ENCODE measurements at regions not wholly inside any gene's neighbourhood (a gene's known extent, or its start where the extent isn't known, plus 50 kb on each side); places are given as distances from the start of the nearest gene placed in this dataset.

- H3K36me3 Mint-ChIP-seq (ENCODE audit: insufficient read depth in 2 of 2) = no peaks in the 10 kb centered on the region
- no peaks in the 10 kb centered on the region for H3K27me3 Mint-ChIP-seq (ENCODE audit: low read depth)
- H3K4me3 Mint-ChIP-seq = no peak overlapping the region
- no peak for ATAC-seq (replicated peaks in 1 of 2)
- H3K4me1 Mint-ChIP-seq (ENCODE audit: low read depth) = no peaks in the 10 kb centered on the region
- no peak for DNase-seq
- H3K27ac Mint-ChIP-seq = no peak overlapping the region
- H3K9me3 Mint-ChIP-seq = no peaks in the 10 kb centered on the region
These were observed 216.7 kb upstream of the MPHOSPH6 start for GRCh38 chr16:82386761-82387160.

DNA sequence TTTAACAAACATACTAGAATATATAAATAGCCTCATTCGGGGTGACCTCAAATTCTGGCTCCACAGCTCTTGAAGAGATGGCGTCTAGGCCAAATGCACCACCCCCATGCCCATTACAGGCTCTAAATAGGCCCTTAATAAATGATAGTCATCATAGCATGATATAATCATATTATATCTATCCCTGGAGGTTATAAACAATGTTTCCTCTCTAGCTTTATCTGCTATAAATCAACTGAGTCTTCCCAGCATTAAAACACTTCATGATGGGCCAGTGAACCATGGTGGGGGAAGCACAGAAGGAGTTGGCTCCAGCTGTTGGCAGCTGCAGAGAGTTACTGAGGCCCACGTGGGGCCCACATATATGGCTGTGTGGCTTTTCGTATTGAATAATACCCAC is 214.9 kb upstream of the MPHOSPH6 start:
- Mint-ChIP-seq H3K4me1 (ENCODE audit: low read depth) (no peaks in the 10 kb centered on the region), H3K27ac (no peak overlapping the region), H3K27me3 (ENCODE audit: low read depth) (no peaks in the 10 kb centered on the region), H3K36me3 (ENCODE audit: insufficient read depth in 2 of 2) (no peaks in the 10 kb centered on the region), H3K4me3 (no peak overlapping the region), H3K9me3 (peaks cover 0 to 2% of the 10 kb centered on the region in 2 donors)
- DNase-seq (no peak), ATAC-seq (replicated peaks in 1 of 2) (no peak)

DNA sequence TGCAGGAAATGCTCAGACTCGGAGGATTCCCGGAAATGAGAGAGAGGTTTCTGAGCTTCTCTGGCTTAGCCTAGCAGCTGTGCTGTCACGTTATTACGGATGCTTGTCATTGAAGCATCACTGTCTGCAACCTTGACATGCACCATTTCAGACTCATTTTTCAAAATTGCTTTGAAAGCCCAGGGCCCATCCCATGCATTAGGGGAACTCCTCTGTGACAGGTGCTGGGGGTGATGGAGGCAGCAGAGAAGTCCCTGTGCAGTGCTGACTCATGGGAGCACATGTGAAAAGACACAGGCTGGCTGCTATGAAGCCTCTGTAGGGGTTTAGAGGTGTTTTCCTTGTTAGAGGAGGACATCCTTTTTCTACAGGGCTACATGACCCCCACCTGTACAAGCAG is 214.0 kb upstream of the MPHOSPH6 start:
- H3K27ac Mint-ChIP-seq = no peak overlapping the region
- ATAC-seq (replicated peaks in 1 of 2) = peak in 1 of 2 donors; percentile 35
- H3K4me3 Mint-ChIP-seq = no peak overlapping the region
- no peaks in the 10 kb centered on the region for H3K27me3 Mint-ChIP-seq (ENCODE audit: low read depth)
- peaks cover 0 to 2% of the 10 kb centered on the region in 2 donors for H3K9me3 Mint-ChIP-seq
- no peak for DNase-seq
- no peaks in the 10 kb centered on the region for H3K4me1 Mint-ChIP-seq (ENCODE audit: low read depth)
- no peaks in the 10 kb centered on the region for H3K36me3 Mint-ChIP-seq (ENCODE audit: insufficient read depth in 2 of 2)

- Mint-ChIP-seq H3K4me3 (no peak overlapping the region), H3K4me1 (ENCODE audit: low read depth) (no peaks in the 10 kb centered on the region), H3K9me3 (peaks cover 0 to 2% of the 10 kb centered on the region in 2 donors), H3K36me3 (ENCODE audit: insufficient read depth in 2 of 2) (no peaks in the 10 kb centered on the region), H3K27ac (no peak overlapping the region), H3K27me3 (ENCODE audit: low read depth) (no peaks in the 10 kb centered on the region)
- ATAC-seq (replicated peaks in 1 of 2) (no peak), DNase-seq (no peak)
These were observed 212.5 kb upstream of the MPHOSPH6 start for GRCh38 chr16:82382521-82382920.

DNA sequence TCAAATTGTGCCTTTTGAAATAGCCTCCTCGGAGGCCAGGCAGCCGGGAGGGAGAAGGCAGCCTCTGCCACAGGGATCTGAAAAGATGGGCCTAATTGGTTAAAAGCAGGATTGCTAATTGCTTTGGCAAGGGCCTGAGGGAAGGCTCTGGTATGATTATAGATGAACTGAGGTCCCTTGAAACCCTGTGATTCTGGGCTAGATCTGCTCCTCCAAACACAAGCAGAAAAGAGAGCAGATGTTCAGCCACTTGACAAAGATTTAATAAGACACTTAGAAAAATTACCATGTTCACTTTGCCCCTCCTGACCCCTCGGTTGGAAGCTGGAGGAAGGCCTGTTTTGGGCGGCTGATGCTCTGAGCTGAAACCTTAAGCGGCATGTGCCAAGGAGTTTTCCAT is 209.5 kb upstream of the MPHOSPH6 start:
- ATAC-seq (replicated peaks in 1 of 2) = no peak
- no peak overlapping the region for H3K27ac Mint-ChIP-seq
- DNase-seq = no peak
- no peaks in the 10 kb centered on the region for H3K36me3 Mint-ChIP-seq (ENCODE audit: insufficient read depth in 2 of 2)
- H3K9me3 Mint-ChIP-seq = peaks cover 0 to 2% of the 10 kb centered on the region in 2 donors
- no peaks in the 10 kb centered on the region for H3K27me3 Mint-ChIP-seq (ENCODE audit: low read depth)
- H3K4me1 Mint-ChIP-seq (ENCODE audit: low read depth) = no peaks in the 10 kb centered on the region
- no peak overlapping the region for H3K4me3 Mint-ChIP-seq

GRCh38 chr16:82373976-82374375 is 204.0 kb upstream of the MPHOSPH6 start:
- ATAC-seq (replicated peaks in 1 of 2) (no peak), DNase-seq (no peak)
- Mint-ChIP-seq H3K9me3 (peaks cover 0 to 2% of the 10 kb centered on the region in 2 donors), H3K36me3 (ENCODE audit: insufficient read depth in 2 of 2) (no peaks in the 10 kb centered on the region), H3K27ac (no peak overlapping the region), H3K4me1 (ENCODE audit: low read depth) (no peaks in the 10 kb centered on the region), H3K4me3 (no peak overlapping the region), H3K27me3 (ENCODE audit: low read depth) (no peaks in the 10 kb centered on the region)

DNA sequence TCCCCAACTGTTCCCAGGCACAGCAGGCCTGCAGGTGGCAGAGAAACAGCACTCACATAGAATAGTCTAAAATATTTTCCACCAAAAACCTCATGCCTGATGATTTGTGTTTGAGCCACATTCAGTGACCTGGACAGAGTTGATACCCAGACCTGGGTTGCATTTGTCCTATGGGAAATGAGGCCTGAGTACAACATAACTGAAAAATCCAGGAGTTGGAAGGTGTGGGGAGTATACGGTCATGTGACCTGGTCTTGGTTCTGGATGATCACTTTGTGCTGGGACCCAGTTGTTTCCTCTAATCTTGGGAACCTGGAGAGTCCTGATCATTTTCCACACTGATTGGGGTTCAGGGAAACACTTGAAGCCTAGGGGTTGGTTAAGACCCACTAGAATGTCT is 200.3 kb upstream of the MPHOSPH6 start:
- Mint-ChIP-seq H3K27ac (no peak overlapping the region), H3K9me3 (peaks cover 0 to 3% of the 10 kb centered on the region in 2 donors), H3K27me3 (ENCODE audit: low read depth) (no peaks in the 10 kb centered on the region), H3K4me3 (no peak overlapping the region), H3K4me1 (ENCODE audit: low read depth) (no peaks in the 10 kb centered on the region), H3K36me3 (ENCODE audit: insufficient read depth in 2 of 2) (no peaks in the 10 kb centered on the region)
- no peak for DNase-seq
- no peak for ATAC-seq (replicated peaks in 1 of 2)

GRCh38 chr16:82368041-82368440 is 198.0 kb upstream of the MPHOSPH6 start:
- no peak for DNase-seq
- Mint-ChIP-seq H3K4me3 (no peak overlapping the region), H3K27ac (no peak overlapping the region), H3K9me3 (peaks cover 0 to 3% of the 10 kb centered on the region in 2 donors), H3K27me3 (ENCODE audit: low read depth) (no peaks in the 10 kb centered on the region), H3K36me3 (ENCODE audit: insufficient read depth in 2 of 2) (no peaks in the 10 kb centered on the region), H3K4me1 (ENCODE audit: low read depth) (no peaks in the 10 kb centered on the region)
- no peak for ATAC-seq (replicated peaks in 1 of 2)

DNA sequence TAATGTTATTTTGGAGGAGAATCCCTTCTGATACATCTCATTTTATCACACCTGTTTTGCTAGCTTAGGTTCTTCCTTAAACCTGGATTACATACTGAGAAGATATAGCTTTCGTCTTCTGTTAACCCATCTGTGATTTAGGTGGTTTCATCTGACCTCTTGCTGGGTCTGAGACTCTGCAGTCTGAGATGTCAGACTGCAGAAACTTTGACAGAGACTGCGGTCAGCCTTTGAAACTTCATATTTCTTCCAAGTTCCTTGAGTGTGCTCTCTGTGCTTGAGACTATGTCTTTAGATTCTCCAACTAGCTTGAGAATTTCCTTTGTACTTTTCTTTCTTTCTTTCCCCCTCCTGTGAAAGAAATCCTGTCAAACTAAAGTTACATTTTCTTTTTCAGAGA is 196.4 kb upstream of the MPHOSPH6 start:
- no peaks in the 10 kb centered on the region for H3K36me3 Mint-ChIP-seq (ENCODE audit: insufficient read depth in 2 of 2)
- DNase-seq = no peak
- H3K9me3 Mint-ChIP-seq = peaks cover 0 to 3% of the 10 kb centered on the region in 2 donors
- H3K27ac Mint-ChIP-seq = no peak overlapping the region
- H3K4me1 Mint-ChIP-seq (ENCODE audit: low read depth) = no peaks in the 10 kb centered on the region
- no peak overlapping the region for H3K4me3 Mint-ChIP-seq
- no peak for ATAC-seq (replicated peaks in 1 of 2)
- no peaks in the 10 kb centered on the region for H3K27me3 Mint-ChIP-seq (ENCODE audit: low read depth)

GRCh38 chr16:82364690-82365089 is 194.7 kb upstream of the MPHOSPH6 start:
- Mint-ChIP-seq H3K27ac (no peak overlapping the region), H3K9me3 (peaks cover 0 to 1% of the 10 kb centered on the region in 2 donors), H3K4me1 (ENCODE audit: low read depth) (no peaks in the 10 kb centered on the region), H3K36me3 (ENCODE audit: insufficient read depth in 2 of 2) (no peaks in the 10 kb centered on the region), H3K4me3 (no peak overlapping the region), H3K27me3 (ENCODE audit: low read depth) (peaks cover 6% of the 10 kb centered on the region)
- ATAC-seq (replicated peaks in 1 of 2) (no peak), DNase-seq (no peak)

GRCh38 chr16:82363026-82363816 is 193.2 kb upstream of the MPHOSPH6 start:
- H3K4me1 Mint-ChIP-seq (ENCODE audit: low read depth) = no peaks in the 10 kb centered on the region
- no peak for ATAC-seq (replicated peaks in 1 of 2)
- H3K36me3 Mint-ChIP-seq (ENCODE audit: insufficient read depth in 2 of 2) = no peaks in the 10 kb centered on the region

DNA sequence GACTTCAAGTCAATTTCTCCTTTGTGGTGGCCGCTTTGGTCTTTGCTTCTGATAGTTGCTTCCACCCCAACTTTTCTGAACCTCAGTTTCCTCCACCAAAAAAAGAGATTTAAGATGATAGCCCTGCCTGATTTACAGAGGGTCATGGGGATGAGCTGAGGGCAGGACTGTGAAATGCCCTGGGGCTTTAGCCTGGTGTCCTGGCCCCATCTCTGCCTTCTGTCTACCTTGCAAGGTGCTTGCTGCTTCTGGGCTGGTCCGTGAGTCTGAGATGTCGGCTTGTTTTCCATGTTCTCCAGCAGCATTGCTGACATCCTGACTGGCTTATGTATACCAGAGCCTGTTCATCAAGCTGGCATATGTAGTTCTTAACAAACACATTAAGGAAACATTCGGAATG is 191.9 kb upstream of the MPHOSPH6 start:
- peaks cover 6% of the 10 kb centered on the region for H3K27me3 Mint-ChIP-seq (ENCODE audit: low read depth)
- no peak for ATAC-seq (replicated peaks in 1 of 2)
- H3K4me1 Mint-ChIP-seq (ENCODE audit: low read depth) = no peaks in the 10 kb centered on the region
- no peak overlapping the region for H3K27ac Mint-ChIP-seq
- H3K4me3 Mint-ChIP-seq = no peak overlapping the region
- H3K9me3 Mint-ChIP-seq = peaks cover 0 to 1% of the 10 kb centered on the region in 2 donors
- no peaks in the 10 kb centered on the region for H3K36me3 Mint-ChIP-seq (ENCODE audit: insufficient read depth in 2 of 2)
- DNase-seq = no peak

More at GRCh38 chr16:82363026-82363816, 193.2 kb upstream of the MPHOSPH6 start:
- peaks cover 6% of the 10 kb centered on the region for H3K27me3 Mint-ChIP-seq (ENCODE audit: low read depth)
- H3K9me3 Mint-ChIP-seq = peaks cover 0 to 1% of the 10 kb centered on the region in 2 donors
- no peak for DNase-seq
- H3K4me3 Mint-ChIP-seq = no peak overlapping the region
- no peak overlapping the region for H3K27ac Mint-ChIP-seq

DNA sequence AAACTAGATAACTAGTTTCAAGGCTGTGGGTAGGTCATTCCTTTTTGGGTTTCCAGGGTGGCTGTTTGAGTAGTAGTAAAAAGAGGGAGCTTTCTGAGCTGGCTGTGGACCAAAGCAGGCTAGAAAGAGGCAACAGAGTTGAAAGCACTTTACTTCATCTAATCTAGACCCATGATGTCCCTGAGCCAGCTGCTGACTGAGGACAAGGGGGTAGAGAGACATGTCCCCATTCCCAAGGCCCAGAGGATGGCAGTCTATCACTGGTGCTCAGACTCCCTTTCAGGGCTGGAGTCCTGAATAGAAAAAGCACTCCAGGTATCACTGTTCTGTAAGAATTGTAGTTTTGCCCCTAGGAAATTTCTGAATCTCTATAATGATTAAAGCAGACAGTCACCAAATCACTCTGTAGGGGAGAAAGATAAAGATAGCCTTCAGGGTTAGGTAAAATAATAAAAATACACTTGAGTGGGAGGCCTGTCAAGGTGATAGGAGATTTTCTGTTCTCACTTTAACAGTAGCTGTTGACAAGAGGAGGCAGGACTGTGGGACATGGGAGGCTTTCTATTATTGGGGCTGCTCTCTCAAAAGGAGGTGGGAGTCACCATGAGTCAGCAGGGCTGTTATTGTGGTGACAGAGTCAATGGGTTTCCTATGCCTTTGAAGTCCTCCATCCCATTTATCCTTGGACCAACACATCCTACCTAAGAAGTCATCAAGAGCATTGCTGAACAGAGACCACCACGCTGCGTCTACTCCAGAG is 190.2 kb upstream of the MPHOSPH6 start:
- no peak for ATAC-seq (replicated peaks in 1 of 2)
- no peak for DNase-seq
- H3K27ac Mint-ChIP-seq = no peak overlapping the region

More for the DNA sequence above, 190.2 kb upstream of the MPHOSPH6 start:
- Mint-ChIP-seq H3K9me3 (peaks cover 0 to 2% of the 10 kb centered on the region in 2 donors), H3K36me3 (ENCODE audit: insufficient read depth in 2 of 2) (no peaks in the 10 kb centered on the region), H3K4me3 (no peak overlapping the region), H3K27me3 (ENCODE audit: low read depth) (peaks cover 6% of the 10 kb centered on the region), H3K4me1 (ENCODE audit: low read depth) (no peaks in the 10 kb centered on the region)

Data from activated T-cell treated with anti-CD3 and anti-CD28 coated beads, Interleukin-2, amount 50 U/mL, for 72 hours (primary cell).